SH-SY5Y (cell line): ENCODE measurements at regions not wholly inside any gene's neighbourhood (a gene's known extent, or its start where the extent isn't known, plus 50 kb on each side); places are given as distances from the start of the nearest gene placed in this dataset.

ENCODE experiments used
- GATA2 ChIP-seq: IDR thresholded peaks from 2 replicates; pipeline ENCODE4 v1.6.1; 2011; ENCODE audit warnings: mild to moderate bottlenecking, low read depth, low read length
- GATA3 ChIP-seq: IDR thresholded peaks from 2 replicates; pipeline ENCODE4 v1.6.1; 2011; ENCODE audit warnings: low read depth, mild to moderate bottlenecking, low read length, moderate library complexity

DNA sequence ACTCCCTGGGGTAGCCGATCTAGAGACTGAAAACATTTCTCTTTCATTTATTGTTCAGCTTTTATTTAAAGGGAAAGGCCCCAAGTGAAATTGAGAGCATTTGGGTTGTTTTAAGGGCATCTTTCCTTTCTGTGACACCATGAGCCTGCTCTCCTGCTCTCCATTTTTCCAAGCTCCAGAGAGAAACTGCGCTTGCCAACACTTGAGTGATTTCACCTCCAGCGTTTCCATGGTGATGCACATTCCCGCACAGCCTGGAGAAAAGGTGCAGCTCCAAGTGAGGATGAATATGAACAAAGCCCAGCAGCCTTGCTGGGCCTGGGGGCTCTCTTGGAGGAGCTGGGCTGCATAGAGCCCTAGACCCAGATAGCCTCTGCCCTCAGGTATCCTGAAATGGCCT is 159.2 kb upstream of the PPP2R3A start:
- TF ChIP-seq GATA2 (no peak), GATA3 (no peak)
